GM21367 (cell line): ENCODE measurements at regions not wholly inside any gene's neighbourhood (a gene's known extent, or its start where the extent isn't known, plus 50 kb on each side); places are given as distances from the start of the nearest gene placed in this dataset.
A peak's percentile ranks its signal among the peaks of the same experiment; 100 is the strongest.

Experiments used
- ATAC-seq: cut with Tn5 transposase; IDR thresholded peaks from one replicate; pipeline ENCODE4 v1.9.1; 2021; ENCODE audit not compliant: unreplicated experiment

DNA sequence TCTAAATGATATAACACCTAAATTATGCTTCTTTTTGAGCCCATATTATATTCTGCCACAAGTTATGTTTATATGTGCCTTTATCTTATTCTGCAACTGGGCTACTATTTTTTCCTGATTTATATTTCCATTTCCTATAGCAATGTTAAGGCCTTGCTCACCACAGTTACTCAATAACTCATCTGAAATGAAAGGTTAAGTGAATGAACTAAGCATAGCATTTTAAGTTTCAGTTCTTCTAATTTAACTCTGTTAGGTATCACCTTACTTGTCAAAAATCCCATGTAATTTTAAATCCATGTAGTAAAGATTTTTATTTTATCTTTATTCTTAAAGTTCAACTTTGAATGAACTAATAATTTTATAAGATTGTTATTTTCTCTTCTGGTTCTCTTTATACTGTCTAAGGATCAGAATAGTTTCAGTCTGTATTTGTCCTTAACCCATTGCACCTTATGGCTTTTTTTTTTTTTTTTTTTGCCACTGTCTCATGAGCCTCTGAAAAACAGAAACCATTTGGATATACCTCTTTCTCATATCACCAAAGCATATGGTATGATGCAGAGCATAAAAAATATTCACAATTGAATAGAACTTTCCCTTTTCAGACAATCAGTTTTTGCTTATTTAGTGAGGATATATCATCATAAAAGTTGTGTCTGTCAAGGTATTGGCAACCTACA is 301.8 kb upstream of the ZWINT start:
- peak; percentile 88 for ATAC-seq

DNA sequence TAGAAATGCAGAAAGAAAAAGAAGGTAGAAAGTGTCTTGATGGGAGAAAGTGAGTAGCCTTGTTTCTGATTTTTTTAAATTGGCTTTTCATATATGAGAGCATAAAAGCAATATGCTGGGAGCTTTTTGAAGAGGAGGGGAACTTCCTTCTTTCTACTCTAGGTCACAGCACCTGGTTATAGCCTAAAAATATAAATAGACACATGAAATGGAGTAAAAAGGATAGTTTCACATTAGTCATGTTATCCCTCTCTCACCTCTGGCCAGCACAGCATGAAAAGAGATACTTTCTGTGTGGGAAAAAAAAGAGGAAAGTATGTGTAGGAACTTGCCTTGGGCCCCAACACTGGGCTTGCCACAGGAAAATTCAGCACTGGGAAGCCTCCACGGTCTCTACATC is 292.2 kb upstream of the ZWINT start:
- no peak for ATAC-seq

DNA sequence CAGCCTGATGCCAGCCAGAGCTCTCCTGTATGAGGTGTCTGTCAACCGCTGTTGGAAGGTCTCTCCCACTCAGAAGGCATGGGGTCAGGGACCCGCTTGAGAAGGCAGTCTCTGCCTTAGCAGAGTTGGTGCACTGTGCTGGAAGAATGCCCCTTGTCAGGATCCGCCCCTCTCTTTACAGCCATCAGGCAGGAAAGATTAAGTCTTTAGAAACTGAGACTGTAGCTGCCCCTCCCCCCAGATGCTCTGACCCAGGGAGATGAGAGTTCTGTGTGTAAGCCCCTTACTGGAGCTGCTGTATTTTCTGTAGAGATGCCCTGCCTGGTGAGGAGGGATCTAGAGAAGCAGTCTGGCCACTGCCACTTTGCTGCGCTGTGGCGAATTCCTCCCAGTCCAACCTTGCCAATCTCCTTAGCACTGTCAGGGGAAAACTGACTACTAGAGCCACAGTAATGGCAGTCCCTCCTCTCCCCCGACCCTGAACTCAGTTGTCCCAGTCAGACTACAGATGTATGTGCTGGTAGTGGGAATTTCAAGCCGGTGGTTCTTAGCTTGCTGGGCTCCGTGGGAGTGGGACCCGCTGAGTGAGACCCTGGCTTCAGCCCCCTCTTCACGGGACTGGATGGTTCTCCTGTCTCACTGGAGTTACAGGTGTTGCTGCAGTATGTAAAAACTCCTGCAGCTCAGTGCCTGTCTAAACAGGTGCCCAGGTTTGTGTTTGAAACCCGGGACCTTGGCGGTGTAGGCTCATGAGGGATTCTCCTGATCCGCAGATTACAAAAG is 285.5 kb upstream of the ZWINT start:
- ATAC-seq, result no peak

DNA sequence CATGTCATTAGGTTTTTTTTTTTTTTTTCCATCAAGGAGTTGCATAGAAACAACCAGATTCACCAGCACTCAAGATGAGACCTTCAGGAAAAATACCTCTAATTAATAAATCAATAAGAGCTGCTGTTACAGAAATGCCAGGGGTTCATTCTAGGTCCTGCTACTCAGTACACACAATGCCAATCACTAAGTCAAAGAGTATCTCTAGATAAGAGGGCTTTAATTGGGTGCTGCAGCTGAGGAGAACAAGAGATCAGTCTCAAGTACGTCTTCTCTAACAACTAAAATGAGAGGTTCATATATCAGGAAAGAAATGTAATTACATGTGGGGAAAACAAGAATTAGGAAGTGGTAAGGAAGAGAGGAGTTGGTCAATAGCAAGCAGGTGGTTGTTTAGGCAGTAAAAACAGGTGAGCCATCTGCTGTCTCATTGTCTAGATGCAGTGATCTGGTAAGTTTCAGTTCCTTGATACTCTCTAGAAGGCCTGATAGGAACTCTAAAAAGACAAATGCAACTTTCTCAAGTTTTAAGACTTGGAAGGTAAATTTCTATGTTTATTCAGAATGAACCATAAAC is 272.9 kb upstream of the ZWINT start:
- peak; percentile 100 for ATAC-seq

DNA sequence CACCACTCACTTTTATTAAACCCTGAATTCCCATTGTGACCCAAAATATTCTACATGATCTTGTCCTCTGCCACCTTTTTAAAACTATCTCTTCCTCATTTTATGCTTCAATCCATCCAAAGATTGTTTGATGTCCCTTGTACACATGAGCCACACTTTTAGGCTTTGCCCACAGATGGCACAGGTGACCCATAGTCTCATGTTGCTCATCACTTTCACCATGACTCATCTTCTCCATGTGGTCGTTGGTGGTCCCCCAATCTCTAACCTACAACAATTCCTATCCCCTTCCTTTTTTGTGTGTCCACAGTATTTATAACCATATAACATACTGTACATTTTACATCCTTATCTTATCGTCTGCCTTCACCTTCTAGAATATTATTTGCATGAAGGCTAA is 271.5 kb upstream of the ZWINT start:
- ATAC-seq, result peak; percentile 22

DNA sequence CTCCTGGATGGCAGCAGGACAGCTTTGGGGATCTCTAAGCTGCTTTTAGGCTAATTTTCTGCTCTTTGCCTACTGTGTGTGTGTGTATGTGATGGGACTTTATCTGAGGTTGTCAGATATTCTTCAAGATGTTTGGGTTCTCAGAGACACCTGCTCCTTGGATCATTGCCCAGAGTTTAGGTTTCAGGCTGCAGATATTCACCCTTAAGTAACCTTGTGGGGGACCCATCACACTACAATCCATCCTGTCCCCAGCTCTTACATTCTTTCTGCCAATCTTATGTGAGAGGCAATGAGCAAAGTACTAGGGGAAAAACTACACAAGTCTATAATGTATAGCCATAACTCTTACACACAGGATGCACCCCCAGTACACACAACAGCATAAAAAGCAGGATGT is 263.0 kb upstream of the ZWINT start:
- peak; percentile 78 for ATAC-seq

DNA sequence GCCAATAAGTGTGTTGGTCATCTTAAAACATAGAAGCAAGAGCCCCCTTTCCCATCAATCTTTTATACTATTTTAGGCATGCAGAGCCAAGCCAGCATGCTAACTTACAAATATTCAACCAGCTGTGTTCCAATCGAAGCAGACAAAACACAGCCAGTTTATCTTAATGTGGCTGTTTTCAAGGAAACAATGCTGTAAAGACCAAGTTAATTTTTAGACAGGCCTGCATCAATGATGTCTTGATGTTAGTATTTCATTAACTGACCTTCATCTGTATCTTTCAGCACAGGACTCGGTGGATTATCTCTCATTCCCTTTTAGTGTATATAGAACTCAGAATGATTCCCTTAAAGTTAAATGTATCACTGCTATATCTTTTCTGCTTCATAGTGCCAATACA is 262.0 kb upstream of the ZWINT start:
- no peak for ATAC-seq

DNA sequence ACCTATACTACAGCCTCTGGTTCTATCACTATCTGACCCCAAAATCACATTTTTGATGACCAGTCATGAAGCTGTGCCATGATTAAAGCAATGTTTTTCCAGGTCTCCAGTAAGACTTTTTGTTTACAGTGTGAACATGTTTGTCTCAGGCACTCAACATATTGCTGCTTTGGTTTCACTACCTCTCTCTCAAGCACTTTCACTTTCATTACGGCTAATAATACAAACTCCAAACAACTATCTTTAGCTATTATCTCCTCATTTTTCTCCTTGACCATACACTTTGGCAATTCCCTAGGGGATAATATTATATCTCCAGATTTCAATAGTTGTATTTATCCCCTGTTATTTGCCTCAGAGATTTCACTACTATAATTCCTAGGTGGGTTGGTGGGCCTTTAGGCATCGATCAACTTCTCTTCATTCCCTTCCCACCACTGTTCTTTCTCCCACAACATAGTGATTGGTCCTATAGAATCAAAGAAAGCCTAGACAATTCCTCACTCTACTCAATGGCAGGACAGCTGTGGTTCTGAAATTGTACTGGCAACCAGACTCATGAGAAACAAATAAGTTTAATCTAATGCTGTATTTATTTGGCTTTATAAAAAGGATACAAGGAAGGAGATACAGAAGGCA is 261.4 kb upstream of the ZWINT start:
- ATAC-seq, result peak; percentile 85

DNA sequence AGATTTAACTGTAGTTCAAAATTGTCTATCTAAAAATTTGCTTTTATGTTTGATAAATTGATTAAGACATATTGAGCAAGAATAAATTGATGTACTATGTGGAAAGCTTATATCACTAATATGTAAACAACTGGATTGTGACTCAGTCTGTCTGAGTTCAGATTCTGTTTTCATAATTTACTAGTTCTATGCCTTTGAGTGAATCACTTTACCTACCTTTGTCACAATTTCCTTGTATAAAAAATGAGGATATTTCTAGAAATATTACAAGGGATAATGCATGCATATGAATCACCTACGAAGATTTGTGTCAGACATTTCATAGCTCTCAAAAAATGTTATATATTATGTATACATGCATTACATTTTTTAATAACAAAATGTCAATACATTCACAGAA is 245.1 kb upstream of the ZWINT start:
- no peak for ATAC-seq

DNA sequence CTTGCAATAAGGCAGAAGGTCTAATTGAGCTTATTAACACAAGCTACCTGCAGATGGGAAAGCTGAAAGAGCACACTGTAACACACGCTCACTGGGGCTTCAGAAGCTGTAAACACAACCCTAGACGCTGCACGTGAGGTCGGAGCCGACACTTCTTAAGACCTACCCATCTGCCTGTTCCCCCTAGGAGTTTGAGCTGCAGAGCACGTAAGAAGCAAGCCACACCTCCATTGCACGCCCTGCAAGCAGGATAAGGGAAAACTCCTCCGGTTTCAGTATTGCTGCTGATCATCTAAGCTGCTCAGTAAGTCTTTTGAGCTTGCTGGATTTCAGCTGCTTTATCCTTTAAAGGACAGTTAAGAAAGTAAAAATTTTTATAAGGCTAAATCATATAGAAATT is 244.0 kb upstream of the ZWINT start:
- ATAC-seq, result no peak

DNA sequence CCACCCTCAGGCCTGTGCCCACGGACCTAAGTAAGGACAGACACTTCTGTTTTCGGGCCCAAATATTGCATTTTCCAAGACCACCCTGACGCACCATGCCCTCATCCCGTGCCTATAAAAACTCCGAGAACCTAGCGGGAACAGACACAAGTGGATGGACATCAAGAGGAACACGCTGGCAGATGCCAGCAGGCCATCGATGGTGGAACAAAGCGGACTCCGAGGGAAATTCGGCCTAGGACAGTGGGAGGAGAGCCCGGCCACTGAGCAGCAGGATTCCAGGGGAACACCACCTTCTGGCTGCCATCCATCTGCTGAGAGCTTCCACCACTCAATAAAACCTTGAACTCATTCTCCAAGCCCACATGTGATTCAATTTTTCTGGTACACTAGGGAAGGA is 243.6 kb upstream of the ZWINT start:
- ATAC-seq, result no peak

DNA sequence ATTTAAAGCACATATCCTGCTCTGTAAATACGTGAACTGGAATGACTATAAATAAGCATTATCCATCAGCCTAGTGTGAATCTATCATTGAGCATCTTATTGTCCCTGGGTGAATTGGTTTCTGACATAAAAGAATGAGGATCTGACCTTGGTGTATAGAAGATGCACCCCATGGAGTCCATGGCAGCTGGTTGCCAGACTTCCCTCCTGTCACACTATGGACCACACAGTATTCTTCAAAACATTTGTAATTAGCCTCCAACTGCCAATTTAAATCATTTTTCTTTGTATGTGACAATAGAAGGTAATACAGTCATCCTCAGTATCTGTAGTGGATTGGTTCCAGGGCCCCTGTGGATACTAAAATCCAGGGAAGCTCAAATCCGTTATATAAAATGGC is 238.1 kb upstream of the ZWINT start:
- no peak for ATAC-seq

DNA sequence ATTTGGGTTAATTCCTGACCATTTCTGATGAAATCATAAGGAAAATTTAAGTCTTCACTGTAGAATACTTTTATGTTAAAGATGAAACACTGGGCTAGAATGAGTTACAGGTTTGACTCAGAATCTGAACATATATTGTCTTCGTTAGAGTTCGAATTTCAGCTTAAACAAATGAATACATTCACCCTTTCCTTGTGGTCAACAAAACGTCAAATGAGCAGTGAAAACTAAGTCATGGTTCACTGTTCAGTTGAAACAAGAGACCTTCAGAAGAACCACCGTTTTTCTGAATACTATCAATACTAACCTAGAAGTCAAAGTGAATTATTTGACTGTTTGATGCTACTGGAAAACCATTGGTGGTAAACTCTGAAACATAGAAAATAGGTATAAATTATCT is 235.2 kb upstream of the ZWINT start:
- no peak for ATAC-seq

DNA sequence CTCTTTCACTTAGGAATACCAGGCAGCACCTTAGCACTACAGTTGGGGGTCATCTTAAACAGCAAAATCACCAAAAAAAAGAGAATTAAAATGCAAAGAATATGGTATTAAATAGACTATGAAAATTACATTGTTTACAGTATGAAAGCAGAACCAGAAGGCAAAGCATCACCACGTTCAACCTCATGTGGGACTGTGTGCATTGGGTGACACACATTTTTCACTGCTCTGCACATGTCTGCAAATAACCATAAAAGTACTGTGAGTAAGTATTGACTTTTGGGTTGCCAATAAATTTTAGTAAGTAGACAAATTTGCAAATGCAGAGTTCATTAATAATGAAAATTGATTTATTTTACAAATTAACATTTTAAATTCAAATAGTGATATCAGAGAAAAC is 232.1 kb upstream of the ZWINT start:
- no peak for ATAC-seq

DNA sequence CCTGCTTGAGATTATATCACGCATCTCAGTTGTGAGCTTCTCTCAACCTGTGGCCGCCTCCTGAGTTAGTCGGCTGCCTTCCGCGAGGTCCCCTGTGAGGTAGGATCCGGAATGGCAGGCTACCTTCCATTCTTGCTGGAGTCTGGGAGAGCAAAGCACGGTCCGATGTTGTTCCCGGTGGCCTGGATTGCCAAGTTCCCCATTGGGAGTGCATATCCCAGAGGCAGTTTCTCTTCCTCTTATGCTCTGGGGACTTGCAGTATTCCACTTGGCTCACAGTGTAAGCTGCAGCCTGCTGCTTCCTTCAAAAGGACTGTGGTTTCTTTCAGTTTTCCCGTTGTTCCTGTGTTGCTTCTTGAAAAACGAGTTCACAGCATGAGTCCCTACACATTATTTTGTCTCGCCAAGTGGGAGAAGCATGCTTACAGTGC is 225.4 kb upstream of the ZWINT start:
- ATAC-seq, result no peak

DNA sequence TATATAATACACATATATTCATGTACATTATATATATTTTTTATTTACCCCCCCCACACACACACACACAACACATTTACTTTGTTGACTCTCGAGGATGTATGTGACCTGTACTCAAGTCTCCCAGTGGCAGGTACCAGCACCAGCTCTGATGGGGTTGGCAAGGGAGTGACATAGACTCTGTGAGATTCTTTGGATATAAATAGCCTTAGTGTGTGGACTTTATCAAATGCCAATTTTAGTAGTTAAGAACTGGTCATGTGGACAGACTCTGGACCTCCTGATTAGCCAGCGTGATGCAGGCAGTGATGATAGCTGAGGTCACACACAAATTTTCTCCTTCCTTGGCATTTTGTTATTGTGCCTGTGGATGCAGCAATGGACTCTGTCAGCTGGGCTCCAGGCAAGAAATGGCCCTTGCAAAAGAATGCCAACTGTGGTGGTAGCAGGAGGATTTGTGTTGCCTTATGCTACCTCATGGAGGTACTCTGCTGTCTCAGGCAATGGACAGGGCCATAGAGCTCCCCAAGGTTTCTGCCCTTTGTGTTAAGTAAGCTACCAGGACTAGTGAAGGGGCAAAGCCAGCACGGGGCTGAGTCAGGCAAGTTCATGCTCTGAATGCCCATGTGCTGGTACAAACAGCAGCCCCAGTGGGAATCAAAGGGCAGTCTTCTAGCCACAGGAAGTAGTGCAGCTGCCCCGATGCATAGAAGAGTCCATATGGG is 224.6 kb upstream of the ZWINT start:
- ATAC-seq, result no peak

DNA sequence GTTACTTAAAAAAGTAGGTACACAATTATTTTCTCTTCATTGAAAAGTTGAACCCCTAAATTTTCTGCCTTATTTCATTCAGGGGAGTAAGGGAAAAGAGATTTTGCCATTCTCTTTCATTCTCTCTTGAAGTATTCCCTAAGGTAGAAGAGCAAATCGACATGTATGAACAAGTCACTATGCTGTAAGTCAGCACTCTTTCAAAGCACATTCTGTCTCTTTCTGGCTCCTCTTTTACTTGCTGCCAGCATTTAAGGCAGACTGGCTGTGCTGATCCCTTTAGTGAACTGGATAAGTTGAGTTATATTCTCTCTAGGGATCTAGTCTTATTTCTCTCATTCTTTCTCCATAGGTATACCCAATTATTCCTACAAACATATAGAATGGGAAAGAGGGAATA is 222.3 kb upstream of the ZWINT start:
- no peak for ATAC-seq

DNA sequence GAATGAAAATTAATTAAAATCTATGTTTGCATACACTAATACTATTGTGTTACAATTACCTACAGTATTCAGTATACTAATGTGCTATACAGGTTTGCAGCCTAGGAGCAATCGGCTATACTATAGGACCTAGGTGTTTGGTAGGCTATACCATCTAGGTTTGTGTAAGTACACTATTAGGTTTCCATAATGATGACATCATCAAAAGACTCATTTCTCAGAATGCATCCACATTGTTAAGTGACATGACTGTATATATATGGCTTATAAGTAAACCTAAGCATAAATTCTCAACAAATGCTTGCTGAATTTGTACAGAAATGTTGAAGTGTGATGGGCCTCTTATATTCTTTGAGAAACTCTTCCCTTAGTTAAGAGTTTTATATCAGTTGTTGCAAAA is 206.5 kb upstream of the ZWINT start:
- no peak for ATAC-seq

DNA sequence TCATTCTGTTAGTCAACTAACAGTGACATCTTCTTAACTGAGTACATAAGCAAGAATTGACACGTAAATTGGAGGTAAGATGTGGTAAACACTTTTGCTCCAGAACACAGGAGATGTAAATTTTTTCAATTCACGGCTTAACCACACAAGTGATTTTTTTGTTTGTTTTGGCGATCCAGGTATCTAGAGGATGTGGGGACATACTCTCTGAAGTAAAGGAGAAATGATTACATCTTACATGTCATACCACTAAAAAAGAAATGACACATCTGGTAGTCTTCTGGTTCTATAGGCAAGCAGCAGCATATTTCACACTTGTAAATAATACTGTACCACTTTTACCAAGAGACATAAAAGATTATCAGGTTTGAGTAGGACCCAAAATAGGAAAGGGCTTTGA is 200.3 kb upstream of the ZWINT start:
- ATAC-seq, result no peak

DNA sequence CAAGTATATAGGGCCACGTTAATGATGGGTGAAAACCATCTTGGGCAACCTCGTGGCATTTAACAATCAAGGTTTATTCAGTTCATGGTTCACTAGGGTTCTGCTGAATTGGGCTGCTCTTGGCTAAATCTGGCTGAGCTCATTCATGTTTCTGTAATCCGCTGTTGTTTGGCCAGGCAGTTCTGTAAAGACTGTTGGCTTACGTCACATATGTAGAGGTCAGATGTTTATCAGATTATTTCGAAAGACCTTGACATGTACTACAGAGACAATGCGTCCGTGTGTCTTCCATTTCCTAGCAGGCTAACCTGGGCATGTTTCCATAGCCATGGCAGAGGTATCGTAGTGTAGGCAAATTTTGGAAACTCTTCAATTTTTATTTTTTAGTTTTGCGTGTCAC is 190.0 kb upstream of the ZWINT start:
- no peak for ATAC-seq

DNA sequence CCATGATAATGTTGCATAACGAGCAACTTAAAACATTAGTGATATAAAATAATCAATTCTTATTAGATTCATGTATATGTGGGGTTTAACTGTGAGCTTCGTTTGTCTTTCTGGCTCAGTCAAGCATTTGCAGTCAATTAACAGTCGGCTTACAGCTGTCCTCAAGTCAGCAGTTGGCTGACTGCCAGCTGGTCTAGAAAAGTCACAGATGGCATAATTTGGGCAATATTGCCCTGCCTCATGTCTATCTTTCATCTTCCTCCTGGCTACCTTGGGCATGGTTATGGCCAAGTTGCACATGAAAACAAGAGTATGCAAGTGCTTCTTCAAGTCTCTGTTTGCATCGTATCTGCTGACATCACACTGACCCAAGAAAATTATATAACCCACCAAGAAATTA is 186.1 kb upstream of the ZWINT start:
- no peak for ATAC-seq
